ENCODE measurements at regions not wholly inside any gene's neighbourhood (a gene's known extent, or its start where the extent isn't known, plus 50 kb on each side); places are given as distances from the start of the nearest gene placed in this dataset.

DNA sequence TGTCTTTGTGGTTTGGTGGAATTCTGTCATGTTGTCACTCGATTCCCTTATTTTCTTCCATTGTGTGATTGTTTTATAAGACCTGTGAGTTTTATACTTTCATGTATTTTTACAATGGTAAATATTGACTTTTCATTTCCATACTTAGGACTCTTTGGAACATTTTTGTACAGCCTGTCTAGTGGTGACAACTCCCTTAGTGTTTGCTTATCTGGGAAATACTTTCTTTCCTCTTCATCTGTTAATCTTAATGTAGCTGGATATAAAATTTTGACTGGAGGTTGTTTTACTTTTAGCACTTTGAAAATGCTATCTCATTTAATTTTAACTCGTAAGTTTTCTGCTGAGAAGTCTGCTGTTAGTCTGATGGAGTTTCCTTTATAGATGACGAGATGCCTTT, 310.5 kb downstream of the NUF2 start:
- TF ChIP-seq, protein P1, sequence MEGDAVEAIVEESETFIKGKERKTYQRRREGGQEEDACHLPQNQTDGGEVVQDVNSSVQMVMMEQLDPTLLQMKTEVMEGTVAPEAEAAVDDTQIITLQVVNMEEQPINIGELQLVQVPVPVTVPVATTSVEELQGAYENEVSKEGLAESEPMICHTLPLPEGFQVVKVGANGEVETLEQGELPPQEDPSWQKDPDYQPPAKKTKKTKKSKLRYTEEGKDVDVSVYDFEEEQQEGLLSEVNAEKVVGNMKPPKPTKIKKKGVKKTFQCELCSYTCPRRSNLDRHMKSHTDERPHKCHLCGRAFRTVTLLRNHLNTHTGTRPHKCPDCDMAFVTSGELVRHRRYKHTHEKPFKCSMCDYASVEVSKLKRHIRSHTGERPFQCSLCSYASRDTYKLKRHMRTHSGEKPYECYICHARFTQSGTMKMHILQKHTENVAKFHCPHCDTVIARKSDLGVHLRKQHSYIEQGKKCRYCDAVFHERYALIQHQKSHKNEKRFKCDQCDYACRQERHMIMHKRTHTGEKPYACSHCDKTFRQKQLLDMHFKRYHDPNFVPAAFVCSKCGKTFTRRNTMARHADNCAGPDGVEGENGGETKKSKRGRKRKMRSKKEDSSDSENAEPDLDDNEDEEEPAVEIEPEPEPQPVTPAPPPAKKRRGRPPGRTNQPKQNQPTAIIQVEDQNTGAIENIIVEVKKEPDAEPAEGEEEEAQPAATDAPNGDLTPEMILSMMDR (IDR thresholded peaks at IDR 0.05), result no peak
- no peak for TF ChIP-seq POLR2A (IDR thresholded peaks at IDR 0.05)

Measured in right lobe of liver (tissue), 4 donors.